Prostate gland (tissue), 2 donors: ENCODE measurements at regions not wholly inside any gene's neighbourhood (a gene's known extent, or its start where the extent isn't known, plus 50 kb on each side); places are given as distances from the start of the nearest gene placed in this dataset.

ENCODE experiments used
- CTCF ChIP-seq, 4 experiments: fragments of 200-600 bp in 2 of 4; fragments of 450-650 bp in 2 of 4; sonication (generic) in 2 of 4; IDR thresholded peaks; 1 replicate in 3 of 4; 2 replicates in 1 of 4; pipeline ENCODE4 v1.5.1; 2016 to 2019; ENCODE audit warnings: antibody characterized with exemption in 4 of 4, mild to moderate bottlenecking in 2 of 4, moderate library complexity in 2 of 4
- POLR2AphosphoS5 ChIP-seq: sonication (generic); formaldehyde crosslinking; IDR thresholded peaks from one replicate; pipeline ENCODE4 v1.6.1; 2017; ENCODE audit warnings: antibody characterized with exemption

- TF ChIP-seq CTCF (IDR thresholded peaks at IDR 0.05) (no peak), POLR2AphosphoS5 (no peak)
These were observed 617.6 kb downstream of the EBF1 start for GRCh38 chr5:158482125-158482524.
